ENCODE measurements at regions not wholly inside any gene's neighbourhood (a gene's known extent, or its start where the extent isn't known, plus 50 kb on each side); places are given as distances from the start of the nearest gene placed in this dataset.

- TF ChIP-seq EP300 (IDR thresholded peaks at IDR 0.05) (no peak), CTCF (IDR thresholded peaks at IDR 0.05) (no peak), POLR2AphosphoS5 (IDR thresholded peaks at IDR 0.05) (no peak), POLR2A (IDR thresholded peaks at IDR 0.05) (no peak)
Measured at GRCh38 chrY:7929866-7930265, 1018.3 kb upstream of the AMELY start.

Data from gastroesophageal sphincter (tissue), 3 donors.